Gastrocnemius medialis (tissue), 4 donors: ENCODE measurements at regions not wholly inside any gene's neighbourhood (a gene's known extent, or its start where the extent isn't known, plus 50 kb on each side); places are given as distances from the start of the nearest gene placed in this dataset.

Experiments
- POLR2A ChIP-seq, 2 donors: fragments of 450-650 bp; IDR thresholded peaks; one replicate each; pipeline ENCODE4 v1.6.1; 2017; ENCODE audit warnings: antibody characterized with exemption in 2 of 2, mild to moderate bottlenecking in 2 of 2, moderate library complexity in 2 of 2
- TF ChIP-seq, protein P1 (sequence below), 5 experiments: fragments of 450-650 bp in 3 of 5; fragments of 200-600 bp in 2 of 5; sonication (generic) in 2 of 5; IDR thresholded peaks in 4 of 5; conservative IDR thresholded peaks in 1 of 5; 1 replicate in 4 of 5; 2 replicates in 1 of 5; pipeline ENCODE4 v1.5.1; 2016 to 2019; ENCODE audit warnings: antibody characterized with exemption in 5 of 5, mild to moderate bottlenecking in 3 of 5, moderate library complexity in 3 of 5

DNA sequence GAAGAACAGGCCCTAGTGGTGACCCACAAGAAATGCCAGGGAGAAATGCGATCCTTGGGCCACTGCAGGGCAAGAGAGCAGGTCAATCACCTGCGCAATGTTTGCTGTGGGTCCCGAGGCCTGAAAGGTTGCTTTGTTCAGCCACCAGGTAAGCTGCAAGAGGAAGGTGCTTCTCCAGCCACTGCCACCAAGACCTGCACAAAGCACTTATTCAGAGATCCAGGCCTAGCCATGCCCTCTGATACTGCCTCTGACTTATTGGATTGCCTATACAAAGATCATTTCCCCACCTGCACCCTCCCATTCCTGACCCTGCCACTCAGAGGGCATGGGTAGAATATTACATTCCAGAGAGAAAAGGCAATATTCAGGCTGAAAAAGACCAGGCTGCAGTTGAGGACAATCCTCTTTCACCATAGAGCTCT lies 349.4 kb upstream of the NFIA start:
- TF ChIP-seq, protein P1, sequence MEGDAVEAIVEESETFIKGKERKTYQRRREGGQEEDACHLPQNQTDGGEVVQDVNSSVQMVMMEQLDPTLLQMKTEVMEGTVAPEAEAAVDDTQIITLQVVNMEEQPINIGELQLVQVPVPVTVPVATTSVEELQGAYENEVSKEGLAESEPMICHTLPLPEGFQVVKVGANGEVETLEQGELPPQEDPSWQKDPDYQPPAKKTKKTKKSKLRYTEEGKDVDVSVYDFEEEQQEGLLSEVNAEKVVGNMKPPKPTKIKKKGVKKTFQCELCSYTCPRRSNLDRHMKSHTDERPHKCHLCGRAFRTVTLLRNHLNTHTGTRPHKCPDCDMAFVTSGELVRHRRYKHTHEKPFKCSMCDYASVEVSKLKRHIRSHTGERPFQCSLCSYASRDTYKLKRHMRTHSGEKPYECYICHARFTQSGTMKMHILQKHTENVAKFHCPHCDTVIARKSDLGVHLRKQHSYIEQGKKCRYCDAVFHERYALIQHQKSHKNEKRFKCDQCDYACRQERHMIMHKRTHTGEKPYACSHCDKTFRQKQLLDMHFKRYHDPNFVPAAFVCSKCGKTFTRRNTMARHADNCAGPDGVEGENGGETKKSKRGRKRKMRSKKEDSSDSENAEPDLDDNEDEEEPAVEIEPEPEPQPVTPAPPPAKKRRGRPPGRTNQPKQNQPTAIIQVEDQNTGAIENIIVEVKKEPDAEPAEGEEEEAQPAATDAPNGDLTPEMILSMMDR (IDR thresholded peaks at IDR 0.05 in 4 of 5, conservative IDR thresholded peaks at IDR 0.05 in 1 of 5): no peak
- TF ChIP-seq POLR2A (IDR thresholded peaks at IDR 0.05): no peak
